GM21619 (cell line): ENCODE measurements at regions not wholly inside any gene's neighbourhood (a gene's known extent, or its start where the extent isn't known, plus 50 kb on each side); places are given as distances from the start of the nearest gene placed in this dataset.

Experiments
- ATAC-seq: cut with Tn5 transposase; IDR thresholded peaks from one replicate; pipeline ENCODE4 v1.9.1; 2021; ENCODE audit not compliant: unreplicated experiment

- no peak for ATAC-seq
Measured at GRCh38 chr3:71858503-71859122, 73.7 kb upstream of the PROK2 start.

- ATAC-seq, result no peak
Measured at GRCh38 chr3:71857956-71858355, 73.0 kb upstream of the PROK2 start.

- no peak for ATAC-seq
Measured at GRCh38 chr3:71854706-71855105, 69.8 kb upstream of the PROK2 start.

GRCh38 chr3:71854096-71854495 lies 69.1 kb upstream of the PROK2 start:
- no peak for ATAC-seq

- ATAC-seq, result no peak
Measured at GRCh38 chr3:71851878-71852277, 66.9 kb upstream of the PROK2 start.

- no peak for ATAC-seq
Measured at GRCh38 chr3:71850654-71851053, 65.7 kb upstream of the PROK2 start.

GRCh38 chr3:71849681-71850080 lies 64.7 kb upstream of the PROK2 start:
- ATAC-seq, result no peak

- no peak for ATAC-seq
Measured at GRCh38 chr3:71847794-71848193, 62.8 kb upstream of the PROK2 start.

- ATAC-seq, result no peak
Measured at GRCh38 chr3:71846185-71846584, 61.2 kb upstream of the PROK2 start.

- no peak for ATAC-seq
Measured at GRCh38 chr3:71843071-71843470, 58.1 kb upstream of the PROK2 start.

- no peak for ATAC-seq
Measured at GRCh38 chr3:71838406-71838805, 53.5 kb upstream of the PROK2 start.
